MM.1S (cell line): ENCODE measurements at regions not wholly inside any gene's neighbourhood (a gene's known extent, or its start where the extent isn't known, plus 50 kb on each side); places are given as distances from the start of the nearest gene placed in this dataset.

ENCODE experiments used
- EZH2 ChIP-seq: fragments of 300-600 bp; sonication (generic); optimal IDR thresholded peaks from 2 replicates; pipeline ENCODE3; 2017; ENCODE audit warnings: low read depth, mild to moderate bottlenecking, antibody characterized with exemption, low read length, mixed read lengths
- TF ChIP-seq, protein P1 (sequence below): fragments of 300-600 bp; sonication (generic); IDR thresholded peaks from 2 replicates; pipeline ENCODE4 v1.5.1; 2016; ENCODE audit warnings: antibody characterized with exemption, low read length, mixed read lengths

DNA sequence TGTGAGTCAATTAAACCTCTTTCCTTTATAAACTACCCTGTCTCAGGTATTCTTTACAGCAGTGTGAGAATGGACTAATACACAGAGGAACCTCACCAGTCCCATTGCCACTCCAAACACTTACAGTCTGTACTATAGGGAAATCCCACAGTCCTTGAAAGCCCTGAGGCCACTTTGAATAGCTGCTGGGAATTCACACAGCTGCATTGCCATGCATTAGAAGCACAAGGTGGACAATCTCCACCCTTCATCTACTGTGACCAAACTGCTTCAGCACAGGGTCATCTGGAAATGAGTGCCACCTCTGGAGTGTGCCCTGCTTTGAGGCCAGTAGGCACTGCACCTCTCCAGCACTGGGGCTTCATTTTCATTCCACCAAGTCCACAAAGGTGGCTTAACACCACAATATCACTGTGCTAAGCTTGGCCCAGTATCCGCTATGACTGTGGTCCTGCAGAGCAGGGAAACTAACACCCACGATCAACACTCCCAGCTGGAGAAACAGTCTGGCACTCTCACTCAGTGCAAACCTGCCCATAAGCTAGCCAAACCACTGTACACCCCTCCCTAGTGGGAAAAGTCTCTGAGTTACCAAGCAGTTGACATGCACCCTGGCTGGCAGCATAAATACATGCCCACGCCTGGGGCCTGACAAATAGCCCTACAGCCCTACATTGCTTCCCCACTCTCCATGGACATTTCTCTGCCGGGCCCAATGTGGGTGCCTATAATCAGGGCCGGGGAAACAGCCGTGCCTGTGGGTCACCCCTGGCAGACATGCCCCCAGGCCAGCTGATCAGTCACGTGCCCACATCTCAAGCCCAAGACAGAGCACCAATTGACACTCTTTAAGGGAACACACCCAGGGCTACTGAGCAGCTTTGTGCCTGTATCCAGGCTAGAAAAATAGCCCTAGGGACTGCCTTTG is 294.3 kb upstream of the MGAT4C start:
- TF ChIP-seq, protein P1, sequence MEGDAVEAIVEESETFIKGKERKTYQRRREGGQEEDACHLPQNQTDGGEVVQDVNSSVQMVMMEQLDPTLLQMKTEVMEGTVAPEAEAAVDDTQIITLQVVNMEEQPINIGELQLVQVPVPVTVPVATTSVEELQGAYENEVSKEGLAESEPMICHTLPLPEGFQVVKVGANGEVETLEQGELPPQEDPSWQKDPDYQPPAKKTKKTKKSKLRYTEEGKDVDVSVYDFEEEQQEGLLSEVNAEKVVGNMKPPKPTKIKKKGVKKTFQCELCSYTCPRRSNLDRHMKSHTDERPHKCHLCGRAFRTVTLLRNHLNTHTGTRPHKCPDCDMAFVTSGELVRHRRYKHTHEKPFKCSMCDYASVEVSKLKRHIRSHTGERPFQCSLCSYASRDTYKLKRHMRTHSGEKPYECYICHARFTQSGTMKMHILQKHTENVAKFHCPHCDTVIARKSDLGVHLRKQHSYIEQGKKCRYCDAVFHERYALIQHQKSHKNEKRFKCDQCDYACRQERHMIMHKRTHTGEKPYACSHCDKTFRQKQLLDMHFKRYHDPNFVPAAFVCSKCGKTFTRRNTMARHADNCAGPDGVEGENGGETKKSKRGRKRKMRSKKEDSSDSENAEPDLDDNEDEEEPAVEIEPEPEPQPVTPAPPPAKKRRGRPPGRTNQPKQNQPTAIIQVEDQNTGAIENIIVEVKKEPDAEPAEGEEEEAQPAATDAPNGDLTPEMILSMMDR = no peak
- no peak for TF ChIP-seq EZH2
